Lower leg skin (tissue), 3 donors: ENCODE measurements at regions not wholly inside any gene's neighbourhood (a gene's known extent, or its start where the extent isn't known, plus 50 kb on each side); places are given as distances from the start of the nearest gene placed in this dataset.

Source experiments
- POLR2A ChIP-seq, 2 donors: fragments of 450-650 bp; IDR thresholded peaks; one replicate each; pipeline ENCODE4 v1.6.1; 2016 to 2017; ENCODE audit warnings: antibody characterized with exemption in 2 of 2, mild to moderate bottlenecking in 1 of 2, moderate library complexity in 1 of 2
- TF ChIP-seq, protein P1 (sequence below), 3 donors: fragments of 450-650 bp; IDR thresholded peaks; one replicate each; pipeline ENCODE4 v1.5.1; 2016; ENCODE audit warnings: antibody characterized with exemption in 3 of 3, mild to moderate bottlenecking in 3 of 3, moderate library complexity in 2 of 3

DNA sequence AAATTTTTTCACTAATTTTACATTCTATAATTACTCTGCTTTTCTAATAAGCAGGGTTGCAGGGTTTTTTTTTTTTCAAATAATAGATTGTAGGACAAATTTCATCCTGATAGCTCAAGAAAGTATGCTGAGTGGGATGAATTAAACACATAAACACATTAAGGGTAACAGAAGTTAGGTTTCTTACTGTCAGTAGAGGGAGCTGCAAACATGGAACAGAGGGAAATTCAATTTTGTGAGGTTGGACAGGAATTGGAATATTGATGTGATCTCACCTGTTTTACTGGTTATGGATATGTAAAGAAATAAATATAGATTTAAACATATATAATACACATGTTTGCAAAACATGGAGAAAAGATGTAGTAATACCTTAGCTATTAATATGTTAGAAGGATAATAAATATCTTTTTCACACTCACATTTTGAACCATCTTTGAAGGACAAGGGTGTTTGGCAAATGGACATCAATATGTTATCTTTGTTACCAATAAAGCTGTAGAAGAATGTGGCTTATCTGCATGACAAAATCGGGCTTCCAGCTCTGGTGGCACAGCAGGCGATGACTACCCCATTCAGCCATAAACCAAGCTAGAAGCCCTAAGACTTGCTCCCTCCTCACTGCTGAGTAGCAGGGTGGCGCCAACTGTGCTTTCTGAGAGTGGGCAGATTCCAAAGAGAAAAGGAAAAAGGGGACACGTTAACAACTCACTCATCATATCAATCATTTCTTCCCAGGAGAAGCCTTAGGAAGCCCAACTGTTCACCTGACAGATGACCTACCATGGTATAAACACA lies 1257.4 kb downstream of the GATA3 start:
- TF ChIP-seq, protein P1, sequence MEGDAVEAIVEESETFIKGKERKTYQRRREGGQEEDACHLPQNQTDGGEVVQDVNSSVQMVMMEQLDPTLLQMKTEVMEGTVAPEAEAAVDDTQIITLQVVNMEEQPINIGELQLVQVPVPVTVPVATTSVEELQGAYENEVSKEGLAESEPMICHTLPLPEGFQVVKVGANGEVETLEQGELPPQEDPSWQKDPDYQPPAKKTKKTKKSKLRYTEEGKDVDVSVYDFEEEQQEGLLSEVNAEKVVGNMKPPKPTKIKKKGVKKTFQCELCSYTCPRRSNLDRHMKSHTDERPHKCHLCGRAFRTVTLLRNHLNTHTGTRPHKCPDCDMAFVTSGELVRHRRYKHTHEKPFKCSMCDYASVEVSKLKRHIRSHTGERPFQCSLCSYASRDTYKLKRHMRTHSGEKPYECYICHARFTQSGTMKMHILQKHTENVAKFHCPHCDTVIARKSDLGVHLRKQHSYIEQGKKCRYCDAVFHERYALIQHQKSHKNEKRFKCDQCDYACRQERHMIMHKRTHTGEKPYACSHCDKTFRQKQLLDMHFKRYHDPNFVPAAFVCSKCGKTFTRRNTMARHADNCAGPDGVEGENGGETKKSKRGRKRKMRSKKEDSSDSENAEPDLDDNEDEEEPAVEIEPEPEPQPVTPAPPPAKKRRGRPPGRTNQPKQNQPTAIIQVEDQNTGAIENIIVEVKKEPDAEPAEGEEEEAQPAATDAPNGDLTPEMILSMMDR (IDR thresholded peaks at IDR 0.05): no peak
- TF ChIP-seq POLR2A (IDR thresholded peaks at IDR 0.05): no peak
